K562 (cell line): ENCODE measurements at regions not wholly inside any gene's neighbourhood (a gene's known extent, or its start where the extent isn't known, plus 50 kb on each side); places are given as distances from the start of the nearest gene placed in this dataset.

Experiments used
- ATF3 ChIP-seq, 2 experiments: fragments of 450-650 bp in 1 of 2; sonication (generic) in 1 of 2; formaldehyde crosslinking in 1 of 2; IDR thresholded peaks in 1 of 2; conservative IDR thresholded peaks in 1 of 2; 2 replicates each; pipeline versions ENCODE4 v1.6.1 to v1.8.1; 2016 to 2023; ENCODE audit warnings: mild to moderate bottlenecking in 2 of 2, moderate library complexity in 2 of 2, inconsistent platforms in 1 of 2, missing genetic modification reagents in 1 of 2
- CTCF ChIP-seq, 3 experiments: IDR thresholded peaks in 2 of 3; conservative IDR thresholded peaks in 1 of 3; 2 replicates each; pipeline ENCODE4 v1.5.1; 2011 to 2012; ENCODE audit warnings: low read length in 3 of 3, mild to moderate bottlenecking in 3 of 3, control low read depth in 2 of 3, improper control_type of control experiment in 1 of 3, inconsistent platforms in 1 of 3, low read depth in 1 of 3, mixed read lengths in 1 of 3, moderate library complexity in 1 of 3; ENCODE audit not compliant: insufficient read depth in 2 of 3
- E2F4 ChIP-seq: sonication (generic); formaldehyde crosslinking; IDR thresholded peaks from 2 replicates; pipeline ENCODE4 v1.8.0; 2022; ENCODE audit warnings: mild to moderate bottlenecking, low read depth, missing genetic modification reagents
- ID3 ChIP-seq, 2 experiments: fragments of 250-450 bp in 1 of 2; fragments of 450-650 bp in 1 of 2; sonication (Bioruptor Pico) in 1 of 2; IDR thresholded peaks; 2 replicates each; pipeline versions ENCODE4 v1.6.1 to v1.8.0; 2016 to 2021; ENCODE audit warnings: mild to moderate bottlenecking in 2 of 2, moderate library complexity in 2 of 2, missing compliant biosample characterization in 1 of 2, missing genetic modification characterization in 1 of 2
- MYC ChIP-seq, 2 experiments: fragments of 250-450 bp in 1 of 2; sonication (Bioruptor Pico) in 1 of 2; IDR thresholded peaks; 2 replicates each; pipeline versions ENCODE4 v1.5.1 to v1.6.1; 2012 to 2021; ENCODE audit warnings: low read depth in 2 of 2, borderline replicate concordance in 1 of 2, improper control_type of control experiment in 1 of 2, low read length in 1 of 2, mild to moderate bottlenecking in 1 of 2, moderate library complexity in 1 of 2
- SREBF2 ChIP-seq: sonication (generic); formaldehyde crosslinking; IDR thresholded peaks from 2 replicates; pipeline ENCODE4 v1.4.0; 2020; ENCODE audit warnings: mild to moderate bottlenecking, missing genetic modification reagents
- TGIF2 ChIP-seq: sonication (generic); formaldehyde crosslinking; IDR thresholded peaks from 2 replicates; pipeline ENCODE4 v1.8.1; 2022; ENCODE audit warnings: mild to moderate bottlenecking, missing genetic modification reagents, moderate library complexity
- THRA ChIP-seq: fragments of 450-650 bp; IDR thresholded peaks from 2 replicates; pipeline ENCODE4 v1.6.1; 2017; ENCODE audit warnings: mild to moderate bottlenecking, moderate library complexity
- ZBTB7A ChIP-seq: IDR thresholded peaks from 2 replicates; pipeline ENCODE4 v1.6.1; 2011; ENCODE audit warnings: low read depth, mild to moderate bottlenecking, low read length, moderate library complexity, borderline replicate concordance; ENCODE audit not compliant: control insufficient read depth

- no peak for TF ChIP-seq ZBTB7A
- TF ChIP-seq ID3 (CRISPR knock-in tag; IDR thresholded peaks at IDR 0.05): no peak
- no peak for TF ChIP-seq ID3 (tag; IDR thresholded peaks at IDR 0.05)
- no peak for TF ChIP-seq TGIF2
- TF ChIP-seq CTCF (IDR thresholded peaks at IDR 0.05 in 2 of 3, conservative IDR thresholded peaks at IDR 0.05 in 1 of 3; ENCODE audit: insufficient read depth in 2 of 3, low read depth in 1 of 3, low read length in 3 of 3): no peak
- no peak for TF ChIP-seq SREBF2
- no peak for TF ChIP-seq E2F4
- no peak for TF ChIP-seq ATF3 (IDR thresholded peaks at IDR 0.05)
- no peak for TF ChIP-seq ATF3 (CRISPR knock-in tag; conservative IDR thresholded peaks at IDR 0.05)
- no peak for TF ChIP-seq MYC (IDR thresholded peaks at IDR 0.05; ENCODE audit: low read depth, low read length)
- no peak for TF ChIP-seq MYC (CRISPR knock-in tag; IDR thresholded peaks at IDR 0.05; ENCODE audit: borderline replicate concordance, low read depth)
- TF ChIP-seq THRA: no peak
Observed at GRCh38 chr5:165560648-165561047, 2055.2 kb downstream of the MAT2B start.
